Non-pigmented ciliary epithelial cell (primary cell): ENCODE measurements at regions not wholly inside any gene's neighbourhood (a gene's known extent, or its start where the extent isn't known, plus 50 kb on each side); places are given as distances from the start of the nearest gene placed in this dataset.
A peak's percentile ranks its signal among the peaks of the same experiment; 100 is the strongest.

Source experiments
- DNase-seq: peaks from one replicate; pipeline ENCODE4 v3.0.0-alpha.2; 2010; ENCODE audit warnings: low read depth

DNA sequence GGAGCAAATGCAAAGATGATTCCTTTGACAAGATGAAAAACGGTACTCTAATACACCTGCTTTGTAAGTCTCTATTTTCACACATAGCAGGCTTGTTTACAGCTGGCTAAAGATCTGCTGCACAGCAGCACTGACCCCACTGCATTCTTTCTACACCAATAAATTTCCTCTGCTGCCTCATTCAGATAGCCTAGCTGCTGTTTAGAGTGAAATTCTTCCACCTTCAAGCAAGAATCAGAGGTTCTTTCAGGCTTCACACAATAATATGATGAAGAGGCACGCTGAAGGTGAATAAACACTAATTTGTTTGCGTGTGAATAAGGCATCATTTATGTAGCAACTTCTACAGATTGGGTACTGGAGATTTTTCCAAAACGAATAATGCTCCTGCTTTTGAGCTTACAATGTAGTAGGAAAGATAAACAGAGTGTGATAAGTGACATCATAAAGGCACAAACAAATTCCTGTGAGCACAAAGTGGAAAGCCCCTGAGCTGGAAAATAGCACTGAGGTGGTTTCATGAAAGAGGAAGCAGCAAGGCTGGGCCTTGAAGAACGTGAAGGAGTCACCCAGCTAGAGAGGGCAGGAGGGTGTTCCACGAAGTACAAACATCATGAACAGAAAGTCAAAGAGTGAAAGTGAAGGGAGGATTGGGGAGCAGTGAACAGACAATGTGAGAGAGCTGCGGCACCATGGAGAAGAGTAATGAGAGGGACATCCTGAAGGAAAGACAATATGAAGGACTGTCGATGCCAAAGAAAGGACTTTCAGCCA is 543.4 kb downstream of the CD83 start:
- DNase-seq: no peak

DNA sequence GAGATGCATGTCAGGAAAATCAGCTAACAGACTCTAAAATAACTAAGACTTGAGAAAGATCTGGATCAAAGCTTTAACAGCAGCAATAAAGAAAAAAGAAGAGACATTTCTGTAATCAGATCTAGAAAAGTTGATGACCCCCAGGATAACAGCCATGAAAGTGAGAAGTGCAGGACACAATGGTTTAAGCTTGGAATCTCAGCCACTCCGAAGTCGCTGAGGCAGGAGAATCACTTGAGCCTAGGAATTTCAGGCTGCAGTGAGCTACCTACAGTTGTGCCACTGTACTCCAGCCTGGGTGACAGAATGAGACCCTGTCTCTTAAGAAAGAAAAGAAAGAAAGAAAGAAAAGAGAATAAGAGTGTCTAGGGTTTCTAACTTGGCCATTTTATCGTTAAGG is 544.1 kb downstream of the CD83 start:
- no peak for DNase-seq

DNA sequence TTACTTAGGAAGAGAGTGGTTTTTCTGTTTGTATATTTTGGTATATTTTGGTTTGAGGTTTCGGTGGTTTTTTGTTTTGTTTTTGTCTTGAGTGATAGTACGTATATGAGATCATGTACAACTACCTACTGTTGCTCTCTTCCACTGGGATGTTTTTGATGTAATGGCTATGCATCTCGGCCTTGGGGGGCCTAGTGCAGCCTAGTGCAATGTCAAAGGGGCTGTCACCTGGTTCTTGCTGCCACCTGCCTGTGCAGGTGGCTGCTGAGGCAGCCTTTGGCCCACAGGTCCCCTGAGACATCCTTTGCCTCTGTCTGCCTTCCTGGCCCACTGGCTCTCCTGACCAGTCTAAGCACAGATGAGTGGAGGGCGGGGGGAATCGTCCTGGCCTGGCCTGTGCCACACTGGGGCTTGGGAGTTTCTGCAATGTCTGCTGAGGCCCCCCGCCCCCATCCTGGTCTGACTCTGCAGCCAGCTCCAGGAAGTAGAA is 546.6 kb downstream of the CD83 start:
- DNase-seq: peak; percentile 17

DNA sequence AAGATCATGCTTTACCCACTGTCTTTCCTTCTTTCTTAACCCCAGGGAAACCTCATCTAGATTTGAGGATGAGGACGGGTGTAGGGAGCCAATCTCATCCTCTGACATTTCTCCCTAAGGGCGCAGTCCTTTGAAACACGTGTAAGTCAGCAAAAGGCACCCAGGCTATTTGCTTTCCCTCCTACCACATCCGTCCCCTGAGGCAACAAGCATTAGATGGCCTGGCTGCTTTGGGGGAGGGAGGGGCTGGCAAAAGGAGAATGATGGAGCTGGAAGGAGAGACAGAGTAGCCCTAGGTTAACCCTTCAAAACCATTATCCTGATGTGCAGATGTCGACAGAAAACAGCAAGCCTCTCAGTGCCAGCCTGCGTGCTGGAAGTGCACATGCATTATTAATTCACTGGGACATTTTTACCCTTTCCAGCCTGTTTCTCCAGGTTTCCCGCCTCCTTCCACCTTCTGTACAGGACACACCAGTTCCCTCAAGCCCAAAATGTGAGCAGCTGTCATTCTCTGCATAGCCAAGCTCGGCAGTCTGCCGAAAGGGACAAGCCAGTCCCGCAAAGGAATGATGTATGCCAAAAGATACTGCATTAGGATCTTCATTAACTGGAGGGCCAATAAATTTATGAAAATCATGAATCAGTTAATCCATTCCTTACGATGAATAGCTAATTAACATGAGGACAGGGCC is 547.2 kb downstream of the CD83 start:
- DNase-seq: no peak

DNA sequence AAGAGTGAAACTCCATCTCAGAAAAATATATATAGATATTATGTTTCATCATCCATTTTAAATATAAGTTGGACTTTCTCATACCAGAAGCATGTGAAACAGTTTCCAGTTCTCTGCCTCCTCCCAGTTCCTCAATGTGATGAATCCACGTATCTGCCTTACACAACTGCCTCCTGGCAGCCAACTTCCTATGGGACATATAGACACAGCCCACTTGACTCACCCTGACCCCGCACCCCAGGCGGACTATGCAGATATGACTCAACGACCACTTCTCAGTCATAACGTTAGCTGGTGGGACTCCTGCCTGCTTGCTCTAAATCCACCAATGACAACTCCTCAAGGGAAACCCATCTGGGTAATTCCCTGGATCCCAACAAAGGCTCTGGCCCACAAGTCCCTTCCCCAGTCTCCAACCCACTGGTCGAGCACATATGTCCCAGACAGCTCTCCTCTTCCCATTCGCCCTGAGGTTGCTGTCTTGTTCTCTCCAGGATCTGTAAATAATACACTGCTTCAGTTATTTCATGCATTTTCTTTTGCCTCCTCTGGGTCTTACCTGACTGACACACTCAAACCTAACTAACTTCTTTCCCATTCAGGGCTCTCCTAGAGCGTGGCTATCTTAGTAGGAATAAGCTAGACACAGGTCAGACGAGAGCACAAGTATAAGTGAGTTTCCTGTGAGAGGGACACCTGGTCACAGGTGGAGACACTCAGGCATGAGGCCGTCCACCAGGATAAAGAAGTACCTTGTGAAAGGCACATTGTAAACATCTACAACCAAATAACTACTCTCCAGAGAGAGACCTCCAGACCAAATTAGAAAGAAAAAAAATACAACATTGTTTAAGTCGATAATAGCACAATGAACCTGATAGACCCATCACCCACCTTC is 548.5 kb downstream of the CD83 start:
- peak; percentile 93 for DNase-seq

DNA sequence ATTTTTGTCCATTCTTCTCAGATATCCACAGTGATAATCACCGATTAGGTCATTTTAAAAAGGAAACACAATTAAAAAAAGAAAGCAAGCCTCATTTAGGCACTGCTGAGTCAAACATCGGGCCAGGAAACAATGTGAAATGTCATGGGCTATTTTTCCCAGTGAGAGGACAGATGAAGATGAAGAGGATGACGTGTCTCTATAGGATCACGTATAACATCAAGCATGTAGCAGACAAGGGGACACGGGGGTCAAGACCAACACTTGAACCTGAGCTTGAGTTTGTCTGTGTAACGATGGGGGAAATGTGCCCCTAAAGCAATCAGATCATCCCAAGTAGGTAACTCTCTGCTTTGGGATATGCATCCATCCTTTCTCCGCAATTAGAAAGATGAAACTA is 553.2 kb downstream of the CD83 start:
- DNase-seq: peak; percentile 13

DNA sequence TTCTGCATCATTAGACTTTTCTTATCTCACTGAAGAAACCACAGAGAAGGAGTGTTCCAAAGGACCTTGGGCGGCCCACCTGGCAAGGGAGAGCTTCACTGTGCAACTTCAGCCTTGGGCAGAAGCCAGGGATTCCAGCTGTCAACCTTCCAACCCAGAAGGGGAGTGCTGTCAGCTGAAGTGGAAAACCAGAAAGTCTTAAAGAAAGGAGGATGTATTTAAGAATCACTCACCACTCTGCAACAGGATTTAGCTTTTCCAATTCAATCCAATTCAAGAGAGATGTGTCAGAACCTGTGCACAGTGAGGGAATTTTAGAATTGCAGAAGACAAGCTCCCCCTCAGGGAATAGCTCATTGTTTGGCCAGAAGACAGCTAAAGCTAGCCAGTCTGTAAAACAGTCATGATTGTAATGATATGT is 553.7 kb downstream of the CD83 start:
- peak; percentile 55 for DNase-seq

DNA sequence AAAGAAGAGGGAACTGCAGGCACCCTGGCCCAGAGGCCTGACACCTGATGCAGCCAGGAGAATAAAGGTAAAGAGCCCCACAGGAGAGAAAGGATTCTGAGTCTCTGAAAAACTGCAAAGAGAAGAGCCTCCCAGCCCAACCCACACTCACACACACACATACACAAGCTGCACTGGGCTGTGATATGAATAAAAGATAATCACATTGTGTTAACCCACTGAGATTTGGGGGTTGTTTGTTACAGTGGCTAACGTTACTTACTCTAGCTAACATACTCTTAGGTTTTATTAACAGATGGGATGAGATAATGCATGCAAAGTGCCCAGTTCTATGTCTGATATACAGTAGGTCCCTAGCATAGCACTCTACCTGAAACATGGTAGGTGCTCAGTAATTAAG is 554.4 kb downstream of the CD83 start:
- DNase-seq: no peak

DNA sequence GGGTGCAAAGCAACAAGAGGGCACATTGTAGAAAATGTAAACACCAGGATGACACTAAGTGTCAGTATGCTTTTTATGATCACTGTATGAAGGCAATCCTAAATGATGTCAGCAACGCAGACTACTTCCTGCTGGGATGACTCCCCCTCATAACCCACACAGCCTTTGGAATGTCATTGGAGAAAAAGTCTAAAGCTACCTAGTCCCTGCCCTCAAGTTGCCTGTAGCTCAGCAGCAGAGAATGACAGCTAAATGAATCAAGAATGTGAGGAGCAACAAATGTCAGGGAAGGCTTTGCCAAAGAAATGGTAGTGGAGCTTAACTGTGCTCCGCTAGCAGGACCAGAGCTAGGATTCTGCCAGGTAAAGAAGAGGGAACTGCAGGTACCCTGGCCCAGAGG is 555.6 kb downstream of the CD83 start:
- peak; percentile 23 for DNase-seq

DNA sequence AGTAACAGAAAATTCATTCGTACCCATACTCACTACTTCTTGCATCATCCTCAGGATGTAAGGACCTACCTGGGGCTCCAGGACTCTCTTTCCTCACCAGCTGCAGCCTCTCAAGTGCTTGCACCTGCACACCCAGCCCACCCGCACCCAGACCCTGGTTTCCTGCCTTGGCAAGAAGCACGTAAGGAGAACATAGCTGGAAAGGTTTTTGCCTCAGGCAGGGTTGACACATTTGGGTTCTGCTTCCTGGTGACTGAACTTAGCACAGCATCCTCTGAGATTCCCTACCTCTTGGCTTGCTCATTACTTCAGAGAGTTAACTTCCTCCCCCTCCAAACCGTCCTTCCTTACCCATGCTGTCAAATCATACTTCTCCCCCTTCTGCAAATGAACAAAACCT is 556.9 kb downstream of the CD83 start:
- no peak for DNase-seq

DNA sequence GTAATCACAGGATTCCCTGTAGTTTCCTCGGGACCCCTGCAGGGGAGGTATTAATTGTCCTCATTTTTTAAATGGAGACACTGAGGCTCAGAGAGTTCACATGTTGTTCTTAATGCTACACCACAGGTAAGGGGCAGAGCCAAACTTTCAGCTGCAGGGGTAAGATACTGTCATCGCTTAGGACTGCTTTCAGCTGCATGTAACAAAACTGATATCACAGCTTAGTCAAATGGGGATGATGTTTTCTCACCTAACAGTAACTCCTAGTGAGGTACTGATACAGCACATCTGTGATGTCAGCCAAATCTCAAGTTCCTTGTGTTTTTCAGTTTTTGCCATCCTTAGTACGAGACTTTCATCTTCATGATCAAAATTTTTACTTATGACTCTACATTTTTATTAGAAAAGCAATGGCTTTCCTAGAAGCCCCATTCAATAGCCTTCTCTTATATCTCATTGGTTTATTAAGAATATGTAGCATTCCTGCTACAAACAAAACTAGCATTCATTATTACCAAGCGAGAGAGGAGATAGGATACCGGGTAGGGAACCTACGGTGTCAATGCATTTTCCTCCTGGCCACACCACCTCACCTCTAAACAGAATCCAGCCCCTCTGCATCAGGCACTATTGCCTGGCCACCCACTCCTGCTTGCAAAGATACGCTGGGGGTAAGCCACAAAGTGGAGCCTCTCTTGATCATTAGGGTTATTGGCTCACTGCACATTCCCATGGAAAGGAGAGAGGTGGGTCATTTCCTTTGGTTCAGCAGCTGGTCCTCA is 557.5 kb downstream of the CD83 start:
- no peak for DNase-seq

DNA sequence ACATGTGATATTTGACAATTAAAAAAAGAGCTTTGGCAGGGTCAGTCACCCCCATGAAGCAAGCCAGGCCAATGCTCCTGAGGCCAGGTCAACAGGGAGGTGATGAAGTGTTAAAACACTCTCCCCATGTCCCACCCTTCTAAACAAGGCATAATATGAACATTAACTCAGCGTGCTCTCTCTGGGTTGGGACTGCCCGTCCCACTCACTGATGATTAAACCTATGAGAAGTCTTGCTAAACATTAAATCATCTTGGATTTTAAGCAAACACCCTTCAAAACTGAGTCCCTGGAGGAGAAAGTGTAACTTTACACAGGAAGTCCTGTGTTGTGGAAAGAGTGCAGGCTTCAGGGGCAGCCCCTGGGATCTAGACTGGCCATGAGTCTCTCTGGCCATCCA is 558.5 kb downstream of the CD83 start:
- no peak for DNase-seq

DNA sequence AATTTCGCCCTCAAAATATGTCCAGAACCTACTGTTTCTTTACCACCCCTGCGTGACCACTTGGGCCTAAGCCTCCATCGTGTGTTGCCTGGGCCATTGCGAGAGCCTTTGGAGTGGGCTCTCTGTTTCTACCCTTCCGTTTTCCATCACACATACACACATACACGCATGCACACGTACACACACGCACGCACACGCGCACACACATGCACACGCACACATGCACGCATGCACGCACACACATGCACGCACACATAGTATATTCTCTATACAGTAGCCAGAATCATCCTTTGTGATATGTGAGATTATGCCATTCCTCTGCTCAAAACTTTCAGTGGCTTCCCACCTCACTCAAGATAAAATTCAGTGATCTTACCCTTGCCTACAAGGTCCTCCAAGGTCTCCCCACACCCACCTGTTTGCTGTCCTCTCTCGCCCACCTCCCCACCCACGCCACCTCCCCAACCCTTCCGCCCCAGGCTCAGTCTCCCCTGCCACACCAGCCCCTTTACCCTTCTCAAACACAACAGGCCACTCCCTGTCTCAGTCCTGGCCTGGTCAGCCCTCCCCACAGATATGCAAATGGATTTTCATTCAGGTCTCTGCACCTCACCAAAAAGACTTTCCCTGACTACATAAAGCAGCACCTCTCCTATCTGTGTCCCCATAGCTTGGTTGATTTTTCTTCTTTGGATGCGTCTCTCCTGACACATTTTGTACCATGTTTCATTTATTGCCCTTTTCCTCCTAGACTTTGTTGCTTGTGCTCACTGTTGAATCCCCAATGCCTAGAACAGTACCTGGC is 559.6 kb downstream of the CD83 start:
- DNase-seq: no peak

DNA sequence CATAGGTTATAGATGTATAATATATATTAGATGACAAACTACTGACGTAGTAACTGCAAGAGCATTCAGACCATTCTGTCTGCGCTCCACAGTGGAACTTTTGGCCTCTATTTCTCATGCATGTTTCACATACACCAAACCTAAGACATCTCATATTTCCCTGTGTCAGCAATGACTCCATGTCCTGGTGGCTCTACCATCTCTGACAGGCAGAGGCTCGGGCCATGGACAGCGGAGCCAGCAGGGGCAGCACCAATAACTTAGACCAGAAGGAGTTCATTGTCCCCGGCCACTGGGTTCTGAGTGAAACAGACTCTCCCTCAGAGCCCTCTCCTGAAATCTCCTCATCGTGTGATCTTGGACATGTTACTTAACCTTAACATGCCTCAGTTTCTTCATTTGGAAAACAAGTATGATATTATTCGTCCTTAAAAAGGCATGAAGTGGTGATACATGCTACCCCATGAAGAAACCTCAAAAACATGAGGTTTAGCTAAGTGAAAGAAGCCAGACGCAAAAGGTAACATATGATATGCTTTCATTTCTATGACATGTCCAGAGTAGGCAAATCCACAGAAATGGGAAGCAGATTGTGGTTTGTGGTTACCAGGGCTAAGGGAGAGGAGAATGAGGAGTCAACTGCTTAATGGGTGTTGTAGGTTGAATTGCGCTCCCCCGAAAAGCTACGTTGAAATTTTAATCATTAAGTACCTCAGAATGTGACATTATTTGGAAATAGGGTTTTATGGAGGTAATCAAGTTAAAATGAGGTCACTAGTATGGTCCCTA is 564.0 kb upstream of the JARID2 start:
- DNase-seq: no peak

DNA sequence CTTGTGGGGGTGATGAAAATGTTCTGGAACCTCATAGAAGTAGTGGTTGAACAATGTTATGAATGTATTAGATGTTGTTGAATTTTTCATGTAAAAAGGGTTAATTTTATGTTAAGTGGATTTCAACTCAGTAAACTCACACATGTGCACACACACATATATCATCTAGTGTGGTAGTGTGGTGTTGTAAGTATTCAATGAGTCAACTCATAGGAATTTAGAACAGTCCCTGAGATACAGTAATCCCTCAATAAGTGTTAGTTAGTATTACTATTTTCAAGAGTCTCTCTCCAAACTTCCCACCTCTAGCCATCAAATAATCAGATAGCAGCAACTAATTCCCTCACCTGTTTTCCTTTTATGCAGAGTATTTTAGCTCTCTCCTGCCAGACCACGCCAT is 563.1 kb upstream of the JARID2 start:
- no peak for DNase-seq

DNA sequence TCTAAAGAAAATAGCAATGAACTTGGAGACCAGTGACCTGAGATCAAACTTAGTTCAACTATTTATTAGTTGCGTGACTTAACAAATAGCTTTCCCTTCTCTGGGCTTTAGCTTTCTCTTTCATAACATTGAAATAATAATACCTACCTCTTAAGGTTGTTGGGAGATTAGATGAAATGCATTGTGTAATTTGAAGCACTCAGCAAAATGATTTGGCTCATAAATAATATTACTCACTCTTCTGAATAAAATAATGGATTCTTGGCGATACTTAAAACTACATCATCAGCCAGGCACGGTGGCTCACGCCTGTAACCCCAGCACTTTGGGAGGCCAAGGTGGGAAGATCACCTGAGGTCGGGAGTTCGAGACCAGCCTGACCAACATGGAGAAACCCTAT is 556.2 kb upstream of the JARID2 start:
- DNase-seq: no peak

DNA sequence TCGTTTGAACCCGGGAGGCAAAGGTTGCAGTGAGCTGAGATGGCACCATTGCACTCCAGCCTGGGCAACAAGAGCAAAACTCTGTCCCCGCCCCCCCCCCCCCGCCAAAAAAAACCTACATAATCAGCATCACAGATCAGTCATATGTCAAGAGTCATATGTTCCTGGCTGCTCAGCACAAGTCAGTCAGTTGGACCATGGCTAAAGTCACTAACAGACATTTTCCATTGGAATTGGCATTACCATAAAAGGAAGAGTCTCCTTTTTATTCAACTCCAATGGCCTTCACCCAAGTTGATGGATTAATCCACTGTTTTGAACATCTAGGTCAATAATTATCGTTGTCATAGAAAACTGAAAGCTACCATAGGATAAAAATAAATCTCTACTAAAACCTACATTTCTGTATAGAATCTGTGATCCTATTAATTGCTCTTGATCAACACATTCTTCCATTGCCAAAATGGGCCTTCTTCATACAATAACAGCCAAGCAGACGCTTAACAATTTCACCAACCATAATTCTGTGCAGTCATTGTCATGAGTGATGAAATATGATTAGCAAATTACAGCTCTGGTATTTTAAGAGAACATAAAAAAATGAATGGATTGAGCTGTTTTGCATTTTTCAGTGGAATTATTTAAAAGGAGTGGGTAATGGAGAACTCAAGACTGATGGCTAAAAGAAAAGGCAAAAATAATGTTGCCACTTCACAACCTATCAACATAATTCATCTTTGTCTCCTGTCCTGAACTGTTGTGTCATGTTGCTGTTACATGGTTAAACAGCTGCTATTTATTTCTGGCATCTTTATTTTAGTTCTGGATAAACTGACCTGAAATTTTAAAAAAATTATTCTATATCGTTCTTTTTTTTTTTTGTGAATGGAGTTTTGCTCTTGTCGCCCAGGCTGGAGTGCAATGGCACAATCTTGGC is 555.5 kb upstream of the JARID2 start:
- no peak for DNase-seq

DNA sequence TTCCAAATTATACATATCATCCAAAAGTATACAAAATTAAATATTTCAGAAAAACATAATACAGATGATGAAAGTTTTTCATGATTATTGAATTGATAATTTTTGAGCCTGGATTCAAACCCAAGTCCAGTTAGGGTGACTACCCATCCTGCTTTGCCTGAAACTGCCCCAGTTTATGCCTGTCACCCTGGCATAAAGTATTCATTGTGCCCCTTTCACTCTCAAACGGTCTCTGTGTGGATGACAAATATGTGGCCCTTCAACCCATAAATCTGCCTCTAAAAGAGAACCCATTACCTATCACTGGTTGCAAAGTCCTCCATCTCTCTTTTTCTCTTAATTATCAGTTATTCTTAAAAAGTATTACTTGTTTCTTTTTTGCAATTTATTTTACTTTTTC is 553.7 kb upstream of the JARID2 start:
- no peak for DNase-seq
